ENCODE measurements at regions not wholly inside any gene's neighbourhood (a gene's known extent, or its start where the extent isn't known, plus 50 kb on each side); places are given as distances from the start of the nearest gene placed in this dataset.

DNA sequence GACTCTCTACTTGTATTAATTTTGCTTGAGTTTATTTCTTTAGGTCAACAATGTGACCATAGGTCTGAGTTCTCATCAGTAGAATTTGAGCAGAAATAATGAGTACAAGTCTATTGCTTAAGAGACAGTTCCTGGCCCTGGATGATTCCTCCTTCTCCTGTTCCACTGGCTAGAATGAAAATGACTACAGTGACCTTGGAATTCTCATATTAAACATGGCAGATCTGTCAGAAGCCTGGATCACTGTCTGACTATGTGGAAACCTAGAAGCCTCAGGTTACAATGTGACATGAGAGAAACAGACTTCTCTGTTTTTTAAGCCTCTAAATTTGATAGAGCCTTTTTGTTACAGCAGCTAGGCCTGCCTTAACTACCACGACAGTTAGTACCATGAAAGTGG, 82.9 kb upstream of the MED14 start:
- Histone ChIP-seq H3K36me3 (no peaks in the 10 kb centered on the region), H3K27ac (peak overlapping the region in 2 of 4 donors; percentile 22 to 31), H3K9me3 (no peaks in the 10 kb centered on the region), H3K27me3 (no peaks in the 10 kb centered on the region), H3K4me1 (no peaks in the 10 kb centered on the region), H3K4me3 (no peak overlapping the region)
- peak; percentile 50 to 93 for ATAC-seq
- intact Hi-C loops (cut with DNase I; ENCODE audit: low total_unique reads): no loop called here
- DNase-seq: no peak
- in situ Hi-C loops (cut with MboI; ENCODE audit: low sequenced_read_pairs in 4 of 4): no loop called here
- TF ChIP-seq, protein P1, sequence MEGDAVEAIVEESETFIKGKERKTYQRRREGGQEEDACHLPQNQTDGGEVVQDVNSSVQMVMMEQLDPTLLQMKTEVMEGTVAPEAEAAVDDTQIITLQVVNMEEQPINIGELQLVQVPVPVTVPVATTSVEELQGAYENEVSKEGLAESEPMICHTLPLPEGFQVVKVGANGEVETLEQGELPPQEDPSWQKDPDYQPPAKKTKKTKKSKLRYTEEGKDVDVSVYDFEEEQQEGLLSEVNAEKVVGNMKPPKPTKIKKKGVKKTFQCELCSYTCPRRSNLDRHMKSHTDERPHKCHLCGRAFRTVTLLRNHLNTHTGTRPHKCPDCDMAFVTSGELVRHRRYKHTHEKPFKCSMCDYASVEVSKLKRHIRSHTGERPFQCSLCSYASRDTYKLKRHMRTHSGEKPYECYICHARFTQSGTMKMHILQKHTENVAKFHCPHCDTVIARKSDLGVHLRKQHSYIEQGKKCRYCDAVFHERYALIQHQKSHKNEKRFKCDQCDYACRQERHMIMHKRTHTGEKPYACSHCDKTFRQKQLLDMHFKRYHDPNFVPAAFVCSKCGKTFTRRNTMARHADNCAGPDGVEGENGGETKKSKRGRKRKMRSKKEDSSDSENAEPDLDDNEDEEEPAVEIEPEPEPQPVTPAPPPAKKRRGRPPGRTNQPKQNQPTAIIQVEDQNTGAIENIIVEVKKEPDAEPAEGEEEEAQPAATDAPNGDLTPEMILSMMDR (IDR thresholded peaks at IDR 0.05 in 4 of 5, conservative IDR thresholded peaks at IDR 0.05 in 1 of 5): no peak
- TF ChIP-seq POLR2A (IDR thresholded peaks at IDR 0.05): no peak

DNA sequence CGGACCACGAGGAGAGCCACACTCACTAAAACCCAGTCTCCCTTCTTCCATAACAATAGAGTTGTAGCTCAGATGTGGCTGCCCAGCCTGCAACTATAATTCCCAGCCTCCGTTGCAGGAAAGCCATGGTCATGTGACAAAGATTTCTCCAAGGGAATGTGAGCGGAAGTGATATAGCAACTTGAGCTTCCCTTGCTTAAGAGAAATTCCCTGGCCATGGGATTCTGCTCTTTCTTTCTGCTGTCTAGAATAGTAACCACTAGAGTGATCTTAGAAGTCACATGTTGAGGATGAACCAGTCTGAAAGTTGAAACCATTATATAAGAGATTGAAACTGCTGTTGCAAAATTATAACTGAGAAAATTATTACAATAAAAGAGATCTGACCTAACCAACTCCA, 86.4 kb upstream of the MED14 start:
- no peak overlapping the region for H3K4me3 ChIP-seq
- in situ Hi-C loops (cut with MboI; ENCODE audit: low sequenced_read_pairs in 4 of 4) (no loop called here), intact Hi-C loops (cut with DNase I; ENCODE audit: low total_unique reads) (no loop called here)
- peak overlapping the region in 1 of 4 donors; percentile 36 for H3K27ac ChIP-seq
- peak; percentile 62 to 91 for ATAC-seq
- no peaks in the 10 kb centered on the region for H3K4me1 ChIP-seq
- TF ChIP-seq POLR2A (IDR thresholded peaks at IDR 0.05): no peak
- TF ChIP-seq, protein P1 (IDR thresholded peaks at IDR 0.05 in 4 of 5, conservative IDR thresholded peaks at IDR 0.05 in 1 of 5): no peak
- peak in 1 of 2 donors; percentile 15 for DNase-seq
- H3K36me3 ChIP-seq: no peaks in the 10 kb centered on the region
- H3K9me3 ChIP-seq: no peaks in the 10 kb centered on the region
- H3K27me3 ChIP-seq: peaks cover 0 to 4% (median 0%) of the 10 kb centered on the region in 3 donors

DNA sequence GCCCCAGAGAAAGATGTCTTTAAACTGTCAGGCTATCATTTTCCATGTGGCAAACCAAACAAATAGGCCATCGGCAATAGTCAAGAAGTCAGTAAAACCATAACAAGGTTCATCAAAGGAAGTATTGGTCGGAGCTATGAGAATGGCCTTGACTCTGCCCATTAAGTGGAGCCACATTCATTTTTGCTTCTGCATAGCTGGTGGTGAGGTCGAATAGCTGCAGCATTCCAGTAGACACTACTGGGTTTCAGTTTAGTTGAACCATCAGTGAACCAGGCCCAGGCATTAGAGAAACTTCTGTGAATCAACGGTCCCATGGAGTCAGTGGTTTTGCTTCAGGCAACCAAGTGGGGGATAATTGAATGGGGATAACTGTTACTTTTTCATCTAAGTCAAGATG, 92.0 kb upstream of the MED14 start:
- Histone ChIP-seq H3K36me3 (no peaks in the 10 kb centered on the region), H3K27ac (no peak overlapping the region), H3K27me3 (peaks cover 0 to 4% (median 0%) of the 10 kb centered on the region in 3 donors), H3K9me3 (no peaks in the 10 kb centered on the region), H3K4me3 (no peak overlapping the region), H3K4me1 (no peaks in the 10 kb centered on the region)
- DNase-seq (no peak), ATAC-seq (no peak)
- no peak for TF ChIP-seq POLR2A (IDR thresholded peaks at IDR 0.05)
- TF ChIP-seq, protein P1 (IDR thresholded peaks at IDR 0.05 in 4 of 5, conservative IDR thresholded peaks at IDR 0.05 in 1 of 5): no peak
- in situ Hi-C loops (cut with MboI; ENCODE audit: low sequenced_read_pairs in 4 of 4): no loop called here
- intact Hi-C loops (cut with DNase I; ENCODE audit: low total_unique reads): no loop called here

DNA sequence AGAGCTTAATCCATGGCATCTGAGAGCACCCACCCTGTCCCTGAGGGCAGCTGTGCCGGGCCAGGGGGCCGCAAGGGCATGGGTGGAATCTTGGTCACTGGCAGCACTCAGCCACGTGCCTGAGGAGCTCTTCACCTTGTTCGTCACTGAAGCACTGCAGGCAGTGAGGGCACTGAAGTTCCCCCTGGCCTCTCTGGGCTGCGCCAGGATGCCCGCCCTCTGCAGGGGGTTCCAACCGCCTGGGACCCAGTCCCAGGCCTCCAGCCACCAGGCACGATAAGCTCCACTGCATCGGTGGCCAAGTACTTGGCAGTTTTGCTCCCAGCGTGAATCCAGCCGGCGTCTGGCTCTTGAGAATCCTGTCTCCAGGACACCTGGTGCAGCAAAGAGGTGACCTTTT, 96.4 kb upstream of the MED14 start:
- TF ChIP-seq, protein P1 (IDR thresholded peaks at IDR 0.05 in 4 of 5, conservative IDR thresholded peaks at IDR 0.05 in 1 of 5): no peak
- no peak for TF ChIP-seq POLR2A (IDR thresholded peaks at IDR 0.05)
- DNase-seq (no peak), ATAC-seq (no peak)
- Histone ChIP-seq H3K27ac (no peak overlapping the region), H3K4me3 (no peak overlapping the region), H3K9me3 (no peaks in the 10 kb centered on the region), H3K4me1 (no peaks in the 10 kb centered on the region), H3K36me3 (no peaks in the 10 kb centered on the region), H3K27me3 (no peaks in the 10 kb centered on the region)
- in situ Hi-C loops (cut with MboI; ENCODE audit: low sequenced_read_pairs in 4 of 4) (no loop called here), intact Hi-C loops (cut with DNase I; ENCODE audit: low total_unique reads) (no loop called here)

DNA sequence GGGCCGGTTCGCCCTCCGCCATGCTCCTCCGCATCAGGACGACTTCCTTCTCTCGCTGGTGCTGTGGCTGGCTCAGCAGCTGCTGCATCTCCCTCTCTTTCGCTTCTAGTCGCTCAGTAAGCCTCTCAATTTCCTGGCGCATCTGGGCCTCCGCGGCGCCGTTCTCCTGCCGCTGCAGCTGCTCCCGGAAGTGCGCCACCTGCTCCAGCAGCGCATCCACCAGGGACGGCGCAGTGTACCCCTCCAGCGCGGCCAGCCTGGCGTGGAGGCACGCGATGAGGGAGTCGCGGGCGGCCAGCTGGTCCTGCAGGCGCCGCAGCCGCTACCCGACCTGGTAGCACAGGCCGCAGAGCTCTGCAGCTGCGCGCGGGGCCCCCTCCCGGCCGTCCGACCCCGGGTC, 97.4 kb upstream of the MED14 start:
- H3K9me3 ChIP-seq: no peaks in the 10 kb centered on the region
- intact Hi-C loops (cut with DNase I; ENCODE audit: low total_unique reads): no loop called here
- no peak overlapping the region for H3K4me3 ChIP-seq
- H3K27me3 ChIP-seq: no peaks in the 10 kb centered on the region
- H3K27ac ChIP-seq: no peak overlapping the region
- no peak for ATAC-seq
- DNase-seq: no peak
- in situ Hi-C loops (cut with MboI; ENCODE audit: low sequenced_read_pairs in 4 of 4): no loop called here
- TF ChIP-seq, protein P1 (IDR thresholded peaks at IDR 0.05 in 4 of 5, conservative IDR thresholded peaks at IDR 0.05 in 1 of 5): no peak
- TF ChIP-seq POLR2A (IDR thresholded peaks at IDR 0.05): no peak
- H3K36me3 ChIP-seq: no peaks in the 10 kb centered on the region
- no peaks in the 10 kb centered on the region for H3K4me1 ChIP-seq

Measured in gastrocnemius medialis (tissue), 4 donors.